ENCODE measurements at regions not wholly inside any gene's neighbourhood (a gene's known extent, or its start where the extent isn't known, plus 50 kb on each side); places are given as distances from the start of the nearest gene placed in this dataset.

- DNase-seq (no peak), ATAC-seq (no peak)
- intact Hi-C loops (cut with micrococcal nuclease) = no loop called here
These were observed 144.2 kb downstream of the ASB1 start for GRCh38 chr2:238570926-238571325.

GRCh38 chr2:238571661-238572372 lies 145.1 kb downstream of the ASB1 start:
- ATAC-seq (no peak), DNase-seq (no peak)
- intact Hi-C loops (cut with micrococcal nuclease) = no loop called here

- peak; percentile 31 for ATAC-seq
- intact Hi-C loops (cut with micrococcal nuclease) = no loop called here
- DNase-seq = no peak
These were observed 146.5 kb downstream of the ASB1 start for GRCh38 chr2:238573065-238573778.

- intact Hi-C loops (cut with micrococcal nuclease) = no loop called here
- peak; percentile 20 for ATAC-seq
- DNase-seq = no peak
These were observed 147.2 kb downstream of the ASB1 start for GRCh38 chr2:238573916-238574315.

GRCh38 chr2:238574490-238575271 lies 148.0 kb downstream of the ASB1 start:
- intact Hi-C loops (cut with micrococcal nuclease) = no loop called here
- ATAC-seq = no peak
- no peak for DNase-seq

- ATAC-seq (no peak), DNase-seq (no peak)
- intact Hi-C loops (cut with micrococcal nuclease) = no loop called here
These were observed 149.9 kb downstream of the ASB1 start for GRCh38 chr2:238576674-238577073.

- DNase-seq (no peak), ATAC-seq (no peak)
- intact Hi-C loops (cut with micrococcal nuclease) = no loop called here
These were observed 151.5 kb downstream of the ASB1 start for GRCh38 chr2:238578256-238578655.

- no peak for ATAC-seq
- DNase-seq = no peak
- intact Hi-C loops (cut with micrococcal nuclease) = no loop called here
These were observed 153.8 kb downstream of the ASB1 start for GRCh38 chr2:238580486-238580885.

GRCh38 chr2:238581126-238581525 lies 154.4 kb downstream of the ASB1 start:
- DNase-seq = no peak
- intact Hi-C loops (cut with micrococcal nuclease) = no loop called here
- ATAC-seq = no peak

- ATAC-seq = no peak
- DNase-seq = no peak
- intact Hi-C loops (cut with micrococcal nuclease) = no loop called here
These were observed 155.4 kb downstream of the ASB1 start for GRCh38 chr2:238582159-238582558.

GRCh38 chr2:238584617-238585016 lies 157.9 kb downstream of the ASB1 start:
- no peak for DNase-seq
- ATAC-seq = no peak
- intact Hi-C loops (cut with micrococcal nuclease) = no loop called here

GRCh38 chr2:238585836-238586821 lies 159.4 kb downstream of the ASB1 start:
- intact Hi-C loops (cut with micrococcal nuclease) = no loop called here
- DNase-seq = no peak

GRCh38 chr2:238586931-238587775 lies 160.4 kb downstream of the ASB1 start:
- DNase-seq = no peak

More at GRCh38 chr2:238585836-238586821, 159.4 kb downstream of the ASB1 start:
- no peak for ATAC-seq

GRCh38 chr2:238587776-238588660 lies 161.3 kb downstream of the ASB1 start:
- intact Hi-C loops (cut with micrococcal nuclease) = no loop called here
- DNase-seq = no peak
- ATAC-seq = no peak

More at GRCh38 chr2:238586931-238587775, 160.4 kb downstream of the ASB1 start:
- intact Hi-C loops (cut with micrococcal nuclease) = no loop called here
- ATAC-seq = no peak

- ATAC-seq (no peak), DNase-seq (no peak)
- intact Hi-C loops (cut with micrococcal nuclease) = no loop called here
These were observed 163.1 kb downstream of the ASB1 start for GRCh38 chr2:238589591-238590460.

GRCh38 chr2:238591732-238592131 lies 165.0 kb downstream of the ASB1 start:
- no peak for DNase-seq
- ATAC-seq = no peak
- intact Hi-C loops (cut with micrococcal nuclease) = no loop called here

Data from left ventricle myocardium superior (tissue), 1 donor.